GM23248 (cell line): ENCODE measurements at regions not wholly inside any gene's neighbourhood (a gene's known extent, or its start where the extent isn't known, plus 50 kb on each side); places are given as distances from the start of the nearest gene placed in this dataset.

Source experiments
- EZH2 ChIP-seq: fragments of 200-600 bp; sonication (generic); IDR thresholded peaks from 2 replicates; pipeline ENCODE4 v1.6.1; 2018; ENCODE audit warnings: antibody characterized with exemption, mild to moderate bottlenecking; ENCODE audit not compliant: insufficient read depth, poor library complexity, severe bottlenecking
- EZH2phosphoT487 ChIP-seq: fragments of 200-600 bp; sonication (generic); IDR thresholded peaks from 2 replicates; pipeline ENCODE4 v1.6.1; 2018; ENCODE audit warnings: antibody characterized with exemption, moderate library complexity, mild to moderate bottlenecking, low read depth; ENCODE audit not compliant: insufficient read depth

- TF ChIP-seq EZH2 (no peak), EZH2phosphoT487 (no peak)
These were observed 144.9 kb upstream of the FER start for GRCh38 chr5:108602830-108603229.
